GM19351 (cell line): ENCODE measurements at regions not wholly inside any gene's neighbourhood (a gene's known extent, or its start where the extent isn't known, plus 50 kb on each side); places are given as distances from the start of the nearest gene placed in this dataset.

ENCODE experiments used
- ATAC-seq: cut with Tn5 transposase; IDR thresholded peaks from one replicate; pipeline ENCODE4 v1.9.1; 2021; ENCODE audit warnings: mild to moderate bottlenecking, moderate library complexity; ENCODE audit not compliant: unreplicated experiment

DNA sequence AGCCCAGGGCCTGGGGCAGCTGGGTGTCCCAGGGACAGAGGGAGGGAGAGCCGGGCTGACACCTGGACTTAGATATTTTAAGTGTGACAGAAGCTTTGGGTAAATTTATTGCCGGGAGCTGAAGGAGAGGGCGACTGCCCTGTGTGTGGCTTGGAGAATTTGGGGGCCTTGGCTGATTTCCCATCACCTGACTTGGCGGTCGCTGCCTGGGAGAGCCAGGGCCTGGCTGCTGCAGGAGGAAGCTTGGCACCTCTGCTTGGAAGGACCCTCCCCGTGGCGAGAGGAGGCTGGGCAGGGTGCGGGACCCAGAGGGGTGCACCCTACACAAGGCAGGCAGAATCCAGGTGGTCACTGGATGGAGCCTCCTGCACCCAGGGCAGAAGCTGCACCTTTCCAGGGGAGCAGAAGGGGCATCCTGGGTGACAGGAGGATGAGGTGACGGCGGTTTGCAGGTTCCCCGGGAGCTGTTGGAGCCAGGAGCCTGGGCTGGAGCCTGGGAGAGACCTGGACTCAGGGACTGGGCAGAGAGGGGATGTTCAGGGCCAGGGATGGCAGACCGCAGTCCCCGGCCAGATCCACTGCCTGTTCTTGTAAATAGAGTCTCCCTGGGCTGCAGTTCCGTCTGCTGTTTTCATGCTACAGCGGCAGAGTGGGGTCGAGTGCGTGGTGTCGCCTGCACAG is 72.0 kb downstream of the RGS12 start:
- no peak for ATAC-seq

DNA sequence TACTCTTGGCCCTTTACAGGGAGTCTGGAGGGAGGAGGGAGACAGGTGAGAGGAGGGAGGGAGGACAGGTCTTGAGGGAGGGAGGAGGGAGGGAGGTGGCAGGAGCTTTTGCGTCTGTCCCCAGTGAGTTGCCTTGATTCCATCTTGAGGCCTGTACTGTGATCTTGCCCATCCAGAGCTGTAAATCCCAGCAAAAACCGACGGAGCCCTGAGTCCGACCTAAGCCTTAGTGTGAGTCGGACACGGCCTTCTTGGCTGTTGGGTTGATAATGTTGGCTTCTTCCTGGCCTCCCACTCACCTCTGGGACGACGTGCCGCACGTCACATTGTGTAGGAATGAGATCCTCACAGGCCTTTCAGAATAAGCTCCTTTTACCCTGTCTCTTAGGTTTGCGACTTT is 72.5 kb downstream of the RGS12 start:
- no peak for ATAC-seq

DNA sequence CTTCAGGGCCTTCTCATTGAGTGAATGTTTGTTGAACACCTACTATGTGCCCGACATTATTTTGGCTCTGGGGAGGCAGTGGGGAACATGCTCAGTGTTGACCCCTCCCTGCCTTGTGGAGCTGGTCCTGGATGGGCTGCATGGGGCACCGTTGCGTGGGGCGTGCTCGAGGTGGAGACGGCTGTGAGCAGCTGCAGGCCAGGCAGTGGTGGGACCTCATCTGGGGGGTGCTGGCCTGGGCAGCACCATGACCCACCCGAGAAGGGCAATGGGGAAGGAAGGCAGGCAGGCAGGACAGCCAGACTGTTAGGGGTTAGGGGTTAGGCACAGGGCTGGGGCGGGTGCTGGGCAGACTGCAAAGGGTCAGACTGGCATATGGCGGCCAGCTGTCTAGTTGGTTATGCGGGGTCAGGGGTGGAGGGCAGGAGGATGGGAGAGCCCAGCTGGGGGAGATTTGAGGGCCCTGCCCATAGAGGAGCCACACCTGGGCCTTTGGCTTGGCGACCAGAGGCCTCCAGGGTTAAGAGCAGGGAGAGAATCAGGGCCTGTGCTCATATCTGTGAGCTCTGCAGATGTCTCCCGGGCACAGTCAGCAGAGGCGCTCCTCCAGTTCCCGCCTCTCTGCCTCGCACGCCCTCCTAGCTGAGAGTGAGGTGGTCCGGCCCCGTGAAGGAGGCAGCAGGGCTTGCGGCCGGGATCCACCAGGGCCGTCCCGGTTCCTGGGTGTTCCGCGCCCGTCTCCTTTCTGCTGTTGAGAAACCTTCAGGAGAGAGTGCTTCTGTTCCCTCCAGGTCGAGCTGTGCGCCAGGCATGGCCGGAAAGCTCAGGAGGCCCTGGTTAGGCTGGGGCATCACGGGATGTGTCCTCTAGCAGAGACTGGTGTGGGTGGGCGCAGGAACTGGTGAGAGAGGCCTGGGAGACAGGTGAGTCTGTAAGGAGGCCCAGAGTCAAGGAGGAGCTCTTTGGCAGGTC is 73.3 kb downstream of the RGS12 start:
- no peak for ATAC-seq

DNA sequence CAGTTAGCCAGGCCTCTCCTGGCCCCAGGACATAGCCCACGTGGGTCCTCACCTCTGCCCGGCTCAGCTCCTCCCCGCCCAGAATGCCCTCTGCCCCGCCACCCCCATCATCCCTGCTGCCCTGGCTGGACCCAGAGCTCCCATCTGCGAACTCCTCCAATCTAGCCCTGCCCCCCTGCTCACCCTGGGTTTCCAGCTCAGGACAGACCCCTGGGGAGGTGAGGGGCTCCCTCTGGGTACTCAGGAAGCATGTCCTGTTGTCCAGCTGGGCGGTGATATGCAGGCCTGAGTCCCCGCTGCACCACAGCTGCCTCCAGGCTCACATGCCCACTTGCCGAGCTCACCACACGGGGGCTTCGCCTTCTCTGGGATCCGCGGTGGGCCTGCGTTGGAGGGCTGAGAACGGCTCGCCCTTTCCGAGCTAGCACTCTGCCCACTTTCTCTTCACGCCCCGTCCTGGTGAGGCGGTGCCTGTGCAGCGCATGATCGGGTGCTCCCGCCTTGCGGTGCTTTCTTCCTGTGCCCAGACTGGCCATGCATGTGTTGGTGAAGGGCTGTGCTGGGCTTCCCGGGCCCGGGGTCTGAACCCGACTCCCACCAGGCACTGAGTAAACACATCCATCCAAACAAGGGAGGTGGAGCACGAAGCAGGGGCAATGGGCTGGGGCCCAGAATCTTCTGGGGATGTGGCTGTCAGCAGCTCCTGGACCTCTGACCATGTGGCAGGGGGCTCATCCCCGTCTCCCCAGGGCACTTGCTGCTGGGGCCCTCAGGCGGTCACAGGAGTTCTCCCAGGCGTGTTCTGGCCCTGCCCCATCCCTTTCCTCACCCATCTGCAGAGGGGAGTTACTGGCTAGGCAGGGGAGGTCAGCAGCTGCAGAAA is 74.3 kb downstream of the RGS12 start:
- no peak for ATAC-seq

DNA sequence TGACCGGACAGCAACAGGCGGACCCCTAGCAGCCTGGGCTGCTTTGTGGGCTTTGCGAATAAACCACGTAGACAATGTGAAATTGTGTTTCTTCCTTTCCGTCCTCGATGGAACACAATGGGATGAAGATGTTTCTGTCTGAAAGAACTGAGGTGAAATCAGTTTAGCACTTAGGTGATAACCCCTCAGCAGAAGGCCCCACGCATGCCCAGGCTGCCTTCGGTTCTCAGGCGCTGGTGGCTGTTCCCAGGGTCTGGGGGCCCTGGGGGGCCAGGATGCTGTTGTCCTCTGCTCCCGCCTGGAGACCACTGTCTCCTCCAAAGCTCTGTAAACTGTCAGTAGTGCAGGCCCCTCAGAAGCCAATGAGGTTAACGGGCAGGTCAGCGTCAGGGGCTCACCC is 73.9 kb upstream of the HGFAC start:
- no peak for ATAC-seq

DNA sequence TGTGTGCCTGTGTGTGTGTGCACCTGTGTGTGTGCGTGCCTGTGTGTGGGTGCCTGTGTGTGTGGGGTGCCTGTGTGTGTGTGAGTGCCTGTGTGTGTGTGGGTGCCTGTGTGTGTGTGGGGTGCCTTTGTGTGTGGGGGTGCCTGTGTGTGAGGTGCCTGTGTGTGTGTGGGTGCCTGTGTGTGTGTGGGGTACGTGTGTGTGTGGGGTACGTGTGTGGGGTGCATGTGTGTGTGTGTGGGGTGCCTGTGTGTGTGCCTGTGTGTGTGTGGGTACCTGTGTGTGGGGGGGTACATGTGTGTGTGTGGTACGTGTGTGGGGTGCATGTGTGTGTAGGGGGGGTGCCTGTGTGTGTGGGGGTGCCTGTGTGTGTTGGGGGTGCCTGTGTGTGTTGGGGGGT is 73.4 kb upstream of the HGFAC start:
- no peak for ATAC-seq

DNA sequence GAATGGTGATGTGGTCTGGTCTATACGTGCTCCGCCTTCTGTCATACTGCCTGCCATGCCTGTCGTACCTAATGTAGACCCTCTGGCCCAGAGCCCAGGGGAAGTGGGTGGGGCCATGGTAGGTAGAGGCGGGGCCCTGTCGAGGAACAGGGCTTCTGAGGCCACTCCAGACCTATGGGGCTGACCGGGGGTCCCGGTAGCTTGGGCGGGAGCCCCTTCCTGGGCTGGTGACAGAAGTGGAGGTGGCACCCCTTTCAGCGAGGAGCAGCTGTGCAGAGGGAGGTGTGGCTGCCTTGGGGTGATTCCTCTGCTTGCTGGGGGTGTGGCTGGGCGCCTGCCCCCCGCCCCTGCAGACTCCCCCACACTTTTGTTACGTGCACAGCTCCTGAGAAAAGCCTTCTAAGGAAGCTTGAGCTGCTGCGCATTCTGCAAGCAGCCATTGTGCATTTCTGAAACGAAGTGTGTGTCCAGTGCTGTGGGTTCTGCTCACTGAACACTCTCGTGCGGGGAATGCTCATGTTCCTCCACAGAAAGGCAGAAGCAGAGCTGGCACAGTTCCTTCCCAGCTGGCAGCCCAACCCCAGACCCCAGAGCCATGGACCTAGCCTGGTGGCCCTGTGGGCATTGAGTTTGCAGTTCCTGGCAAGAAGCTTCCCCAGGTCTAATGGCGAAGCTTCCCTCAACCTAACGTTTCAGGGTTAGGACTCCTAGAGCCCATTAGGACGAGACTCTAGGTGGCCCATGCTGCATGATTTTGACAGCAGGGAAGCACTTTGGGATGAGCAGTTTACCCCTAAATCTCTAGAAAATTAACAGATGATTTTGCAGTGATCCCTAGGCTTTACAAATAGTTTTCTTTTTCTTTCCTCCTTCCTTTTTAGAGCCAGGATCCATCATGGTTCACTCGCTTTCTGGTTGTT is 72.7 kb upstream of the HGFAC start:
- no peak for ATAC-seq

DNA sequence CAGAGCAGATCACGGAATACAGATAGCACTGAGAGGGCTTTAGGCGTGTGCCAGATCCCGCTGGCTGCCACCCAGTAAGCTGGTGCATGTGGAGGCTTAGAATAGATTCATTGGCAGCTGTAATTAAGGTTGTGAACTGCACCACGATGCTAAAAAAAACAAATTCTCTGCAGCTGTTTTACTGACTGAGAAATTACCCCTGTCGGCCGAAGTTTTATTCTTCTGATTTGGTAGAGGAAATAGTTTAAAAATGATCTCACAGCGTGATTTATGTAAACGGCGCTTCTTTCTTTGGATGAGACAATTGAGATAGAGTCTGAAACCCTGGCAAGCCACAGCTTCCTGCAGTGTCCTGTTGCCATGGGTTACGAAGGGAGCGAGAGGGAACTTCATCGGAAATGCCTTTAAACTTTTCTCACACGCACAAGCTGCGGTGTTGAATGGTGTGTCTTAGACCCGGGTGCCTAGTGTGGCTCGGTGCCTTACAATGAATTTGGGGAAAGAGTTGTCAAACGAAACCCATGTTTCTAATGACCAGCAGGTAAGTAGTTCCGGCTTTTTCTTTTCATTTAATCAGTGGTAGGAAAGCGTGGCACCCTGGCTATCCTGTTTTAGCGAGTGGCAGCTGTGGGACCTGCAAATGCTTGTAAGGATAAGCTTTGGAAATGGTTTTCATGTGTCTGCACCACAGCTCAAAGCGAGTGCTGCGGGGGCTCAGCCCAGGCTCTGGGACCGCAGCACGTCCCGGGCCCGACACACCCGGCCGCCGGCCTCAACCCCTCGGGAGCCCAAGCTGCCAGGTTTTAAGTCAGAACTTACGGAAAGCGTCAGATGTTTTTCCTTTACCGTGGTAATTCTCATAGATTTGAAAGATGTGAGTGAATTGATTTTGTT is 71.7 kb upstream of the HGFAC start:
- ATAC-seq: no peak

DNA sequence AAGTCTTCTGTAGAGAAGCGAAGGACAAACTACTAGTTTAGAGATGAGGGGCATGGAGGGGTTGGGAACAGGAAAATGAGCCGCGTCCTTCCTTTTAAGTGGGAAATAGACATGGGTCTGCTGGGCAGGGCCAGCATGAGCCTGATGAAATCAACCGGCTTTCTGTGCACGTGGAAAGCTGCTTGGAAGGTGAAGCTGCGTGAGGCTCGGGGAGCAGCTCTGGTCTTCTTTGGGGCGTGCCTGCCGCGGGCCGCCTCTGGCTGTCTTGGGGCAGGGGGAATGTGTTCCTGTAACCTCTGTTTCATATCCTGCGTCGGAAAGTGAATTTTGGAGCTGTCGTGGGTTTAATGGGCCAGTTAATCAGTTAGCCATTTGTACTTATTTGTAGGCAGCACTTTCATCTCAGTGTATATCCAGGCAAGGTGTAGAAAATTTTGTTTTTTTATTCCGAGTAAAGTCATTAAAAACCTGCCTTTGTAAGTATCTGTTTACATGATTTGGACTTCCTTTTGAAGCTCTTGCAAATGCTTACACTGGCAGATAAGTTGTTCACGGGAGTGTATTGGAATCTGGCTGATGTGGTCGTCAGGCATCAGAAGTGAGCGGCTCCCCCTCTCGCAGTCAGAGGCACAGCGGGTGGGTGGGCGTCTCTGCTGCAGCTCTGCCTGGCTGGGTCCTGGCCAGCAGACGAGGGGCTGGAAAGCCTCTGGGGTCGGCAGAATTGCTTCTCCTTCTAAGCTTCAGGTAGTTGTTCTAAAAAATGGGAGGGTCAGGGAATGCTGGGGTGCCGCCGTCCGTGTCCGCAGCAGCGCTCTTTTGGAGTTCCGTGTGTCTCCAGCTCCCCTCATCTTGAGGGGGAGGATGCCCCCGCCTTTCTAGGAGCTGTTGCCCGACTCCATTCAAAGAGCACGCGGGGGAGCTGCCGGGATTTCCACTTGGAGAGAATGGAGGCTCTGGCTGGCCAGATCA is 70.5 kb upstream of the HGFAC start:
- no peak for ATAC-seq

DNA sequence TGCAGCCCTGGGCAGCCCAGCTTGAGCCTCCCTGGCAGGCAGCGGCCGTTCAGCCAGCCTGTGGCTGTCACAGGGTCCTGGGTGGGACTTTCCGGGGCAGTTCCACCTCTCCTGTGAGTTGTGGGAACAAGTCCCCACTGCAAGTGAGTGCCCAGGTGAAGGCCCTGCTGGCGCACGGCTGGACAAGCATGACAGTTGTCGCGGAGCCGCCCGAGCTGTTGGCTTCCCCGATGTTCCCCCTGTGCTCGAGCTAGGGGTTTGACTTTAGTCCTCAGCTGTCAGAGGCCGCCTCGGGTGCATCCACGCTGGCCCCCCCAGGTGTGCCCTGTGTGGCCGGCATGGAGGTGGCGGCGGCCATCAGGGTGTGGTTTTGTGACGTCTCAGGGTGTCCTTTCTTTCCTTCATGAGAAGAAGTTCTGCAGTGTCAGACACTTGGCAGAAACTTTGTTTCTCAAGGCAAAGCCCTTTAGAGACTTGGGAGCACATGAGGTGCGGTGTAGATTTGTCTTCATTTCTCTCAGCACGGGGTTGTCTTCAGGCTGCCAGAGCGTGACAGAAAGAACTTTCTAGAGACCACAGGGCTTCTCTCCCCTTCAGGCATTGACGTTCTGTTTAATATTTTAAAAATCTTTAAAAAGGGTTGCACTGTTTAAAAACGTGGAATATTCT is 69.4 kb upstream of the HGFAC start:
- peak; percentile 43 for ATAC-seq

DNA sequence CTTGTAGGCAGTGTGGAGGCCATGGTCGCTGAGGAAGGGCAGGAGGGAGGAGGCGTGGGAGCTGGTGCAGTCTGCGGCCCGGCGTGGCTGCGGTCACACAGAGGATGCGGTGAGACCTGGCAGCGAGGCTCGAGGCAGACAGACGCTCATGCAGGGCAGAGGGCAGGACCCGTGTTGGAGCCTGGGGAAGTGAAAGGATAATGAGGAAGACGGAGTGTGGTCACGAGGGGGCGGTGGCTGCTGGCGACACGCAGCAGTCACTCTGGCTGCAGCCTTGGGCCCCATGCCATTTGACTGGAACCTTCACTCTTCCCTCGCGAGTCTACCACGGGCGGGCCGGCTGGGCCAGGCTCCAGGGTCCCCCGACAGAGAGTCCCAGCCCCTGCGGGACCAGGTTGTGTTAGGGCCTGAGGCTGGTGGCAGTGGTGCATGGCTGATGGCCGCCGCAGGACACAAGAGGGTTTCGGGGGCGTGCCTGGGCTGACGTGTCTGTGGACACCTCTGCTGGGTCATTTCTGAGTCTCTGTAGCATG is 68.8 kb upstream of the HGFAC start:
- peak; percentile 79 for ATAC-seq

DNA sequence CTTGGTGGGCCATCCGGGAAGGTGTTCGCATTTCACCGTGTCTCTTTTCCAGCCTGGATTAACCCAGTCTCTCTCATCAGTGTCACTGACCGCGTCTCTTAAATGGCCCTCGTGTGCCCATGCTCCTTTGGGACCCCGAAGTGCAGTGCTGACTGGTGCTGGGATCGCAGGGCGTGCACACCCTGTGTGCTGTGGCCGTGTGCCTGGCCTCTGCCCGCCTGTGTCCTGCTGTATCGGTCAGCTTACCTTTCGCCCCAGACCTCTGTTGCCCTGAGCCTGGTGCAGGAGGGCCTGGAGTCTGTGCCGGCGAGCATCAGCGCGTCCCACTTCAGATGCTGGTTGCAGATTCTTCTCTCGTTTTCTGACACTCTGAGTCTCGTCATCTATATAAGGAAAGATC is 68.3 kb upstream of the HGFAC start:
- no peak for ATAC-seq

DNA sequence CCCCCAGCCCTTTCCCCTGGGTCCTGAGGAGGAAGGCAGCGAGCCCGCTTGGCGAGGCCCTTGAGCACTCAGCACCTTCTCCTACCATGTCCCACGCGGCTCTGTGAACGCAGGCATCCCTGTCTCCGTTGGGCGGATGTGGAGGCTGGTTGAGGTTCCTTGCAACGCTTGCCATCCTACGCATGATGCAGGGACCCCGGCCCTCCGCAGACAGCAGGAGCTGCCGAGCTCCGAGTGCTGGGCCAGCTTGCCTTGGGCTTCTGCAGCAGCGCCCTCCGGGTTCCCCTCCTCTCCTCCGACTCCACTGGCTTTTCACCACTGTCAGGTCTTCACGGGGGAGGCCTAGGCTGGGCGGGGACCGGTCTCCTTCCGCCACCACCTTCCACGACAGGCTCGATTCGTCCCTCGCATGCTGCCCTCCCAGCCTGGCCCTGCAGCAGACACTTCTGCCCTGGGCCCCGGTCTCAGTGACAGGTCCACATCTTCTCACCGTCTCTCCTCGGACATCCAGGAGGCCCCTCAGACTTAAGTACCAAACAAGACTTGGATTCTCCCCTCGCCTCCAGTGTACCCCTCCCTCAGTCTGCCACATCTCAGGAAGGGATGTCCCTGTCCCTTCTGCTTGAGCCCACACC is 67.6 kb upstream of the HGFAC start:
- ATAC-seq: no peak

DNA sequence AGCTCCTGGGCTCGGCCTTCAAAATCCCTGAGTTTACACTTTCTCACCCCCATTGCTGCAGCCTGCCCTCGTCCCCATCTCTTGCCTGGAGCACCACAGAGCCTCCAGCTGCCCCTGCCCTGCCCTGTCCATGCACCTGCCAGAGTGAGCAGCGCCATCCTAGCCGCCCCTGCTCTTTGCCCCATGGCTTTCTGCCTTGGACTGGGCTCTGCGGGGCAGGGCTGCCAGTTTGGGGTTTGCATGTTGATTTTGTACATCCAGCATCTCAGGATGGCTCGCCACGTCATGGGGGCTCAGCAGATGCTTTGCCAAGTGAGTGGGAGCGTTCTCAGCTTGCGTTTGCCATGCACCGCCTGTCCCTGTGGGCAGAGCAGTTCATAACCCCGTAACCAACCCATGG is 67.1 kb upstream of the HGFAC start:
- no peak for ATAC-seq

DNA sequence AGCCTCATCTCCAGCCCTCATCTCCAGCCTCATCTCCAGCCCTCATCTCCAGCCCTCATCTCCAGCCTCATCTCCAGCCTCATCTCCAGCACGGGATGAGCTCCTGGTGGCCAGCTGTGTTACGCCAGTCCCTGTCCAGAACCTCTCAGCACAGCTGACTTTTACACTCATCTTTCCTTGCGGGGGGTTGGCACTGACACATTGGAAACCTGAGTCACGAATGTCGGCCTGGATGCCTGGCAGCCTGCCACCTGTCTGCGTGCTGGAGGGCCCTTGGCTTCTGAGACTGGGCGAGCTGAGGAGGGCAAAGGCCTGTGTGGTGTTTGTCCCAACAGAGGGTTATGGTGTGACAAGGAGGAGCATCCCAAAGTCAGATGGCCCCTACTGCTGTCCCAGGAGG is 66.1 kb upstream of the HGFAC start:
- no peak for ATAC-seq

DNA sequence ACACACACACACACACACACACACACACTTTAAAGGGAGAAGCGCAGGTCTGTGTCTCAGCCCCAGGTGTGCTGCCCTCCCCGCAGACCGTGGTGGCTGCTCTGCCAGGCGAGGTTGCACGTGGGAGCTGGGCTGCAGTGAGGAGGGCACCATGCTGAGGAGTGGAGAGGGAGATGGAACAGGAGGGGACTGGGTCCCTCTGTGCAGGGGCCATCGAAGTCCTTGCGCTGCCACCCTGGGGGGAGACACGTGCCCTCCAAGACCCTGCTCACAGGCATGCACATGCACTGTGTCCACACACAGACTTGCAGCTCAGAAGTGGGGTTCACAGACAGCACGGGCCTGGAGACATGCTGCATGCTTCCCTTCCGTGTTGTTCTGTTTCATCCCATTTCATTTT is 65.5 kb upstream of the HGFAC start:
- no peak for ATAC-seq

DNA sequence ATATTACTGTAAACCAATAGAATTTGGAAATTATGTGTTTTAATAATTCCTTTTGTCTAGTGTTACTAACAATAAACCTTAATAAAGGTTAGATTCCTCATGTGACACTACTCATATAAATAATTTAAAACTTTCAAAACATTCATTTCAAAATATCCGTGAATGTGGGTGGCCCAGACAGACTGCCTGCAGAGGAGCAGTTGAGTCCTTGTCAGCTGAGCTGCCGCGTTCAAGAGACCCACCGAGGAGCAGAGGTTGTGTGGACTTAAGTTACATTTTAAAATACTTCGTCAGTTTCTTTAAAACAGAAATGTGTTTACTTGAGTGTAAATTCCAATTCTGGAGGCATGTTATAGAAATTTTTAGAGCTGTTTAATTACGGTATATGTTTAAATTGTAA is 64.2 kb upstream of the HGFAC start:
- no peak for ATAC-seq
